Astrocyte (in vitro differentiated cells and primary cell): ENCODE measurements at regions not wholly inside any gene's neighbourhood (a gene's known extent, or its start where the extent isn't known, plus 50 kb on each side); places are given as distances from the start of the nearest gene placed in this dataset.

ENCODE experiments used
- DNase-seq: peaks from one replicate; pipeline ENCODE4 v3.0.0-alpha.2; 2010; ENCODE audit warnings: low read depth
- FAIRE-seq: peaks from 2 replicates; lab custom pipeline; 2011; peaks lifted over from hg19 to GRCh38; lab: Jason Lieb, UNC
- H2AFZ ChIP-seq: 2 replicates; pipeline ENCODE4 v1.6.0; 2012; ENCODE audit warnings: low read depth, low read length, inconsistent platforms
- H3K27ac ChIP-seq: 2 replicates; pipeline ENCODE4 v1.5.1; 2011; ENCODE audit warnings: low read depth, low read length, inconsistent platforms
- H3K27me3 ChIP-seq: 2 replicates; pipeline ENCODE4 v1.6.0; 2011; ENCODE audit warnings: low read length, inconsistent platforms; ENCODE audit not compliant: insufficient read depth
- H3K36me3 ChIP-seq: 2 replicates; pipeline ENCODE4 v1.5.1; 2011; ENCODE audit warnings: low read length, inconsistent platforms; ENCODE audit not compliant: insufficient read depth
- H3K4me1 ChIP-seq: 2 replicates; pipeline ENCODE4 v1.5.1; 2011; ENCODE audit warnings: low read length, inconsistent platforms; ENCODE audit not compliant: insufficient read depth
- H3K4me2 ChIP-seq: 2 replicates; pipeline ENCODE4 v1.6.0; 2012; ENCODE audit warnings: low read length, inconsistent platforms
- H3K4me3 ChIP-seq: 2 replicates; pipeline ENCODE4 v1.5.1; 2011; ENCODE audit warnings: low read depth, mild to moderate bottlenecking, low read length, inconsistent platforms; ENCODE audit not compliant: insufficient read depth
- H3K79me2 ChIP-seq: 2 replicates; pipeline ENCODE4 v1.6.0; 2012; ENCODE audit warnings: mild to moderate bottlenecking, low read length, inconsistent platforms; ENCODE audit not compliant: insufficient read depth
- H3K9ac ChIP-seq: 2 replicates; pipeline ENCODE4 v1.6.0; 2012; ENCODE audit warnings: mild to moderate bottlenecking, low read length, inconsistent platforms
- H3K9me3 ChIP-seq: 2 replicates; pipeline ENCODE4 v1.5.1; 2012; ENCODE audit warnings: low read depth, mild to moderate bottlenecking, low read length, inconsistent platforms; ENCODE audit not compliant: insufficient read depth
- H4K20me1 ChIP-seq: 2 replicates; pipeline ENCODE4 v1.6.0; 2012; ENCODE audit warnings: low read length, inconsistent platforms; ENCODE audit not compliant: insufficient read depth
- H3K27ac Mint-ChIP-seq: one replicate; pipeline ENCODE4 v1.8.0; 2021; ENCODE audit warnings: mild to moderate bottlenecking, mixed read lengths; ENCODE audit not compliant: unreplicated experiment
- H3K27me3 Mint-ChIP-seq: one replicate; pipeline ENCODE4 v1.8.0; 2021; ENCODE audit warnings: low read depth, mixed read lengths; ENCODE audit not compliant: unreplicated experiment
- H3K36me3 Mint-ChIP-seq: one replicate; pipeline ENCODE4 v1.8.0; 2021; ENCODE audit warnings: low read depth, mixed read lengths; ENCODE audit not compliant: unreplicated experiment
- H3K4me1 Mint-ChIP-seq: one replicate; pipeline ENCODE4 v1.8.0; 2021; ENCODE audit warnings: low read depth, mixed read lengths; ENCODE audit not compliant: unreplicated experiment
- H3K4me3 Mint-ChIP-seq: one replicate; pipeline ENCODE4 v1.8.0; 2021; ENCODE audit warnings: mild to moderate bottlenecking, moderate library complexity, mixed read lengths; ENCODE audit not compliant: unreplicated experiment
- H3K9me3 Mint-ChIP-seq: one replicate; pipeline ENCODE4 v1.8.0; 2021; ENCODE audit warnings: mild to moderate bottlenecking, mixed read lengths; ENCODE audit not compliant: unreplicated experiment
- CTCF ChIP-seq: IDR thresholded peaks from 2 replicates; pipeline ENCODE4 v1.5.1; 2011; ENCODE audit warnings: low read depth, mild to moderate bottlenecking, inconsistent platforms, low read length, moderate library complexity; ENCODE audit not compliant: insufficient read depth
- EZH2 ChIP-seq: IDR thresholded peaks from 2 replicates; pipeline ENCODE4 v1.6.1; 2012; ENCODE audit warnings: mild to moderate bottlenecking, low read length, inconsistent platforms; ENCODE audit not compliant: insufficient read depth

GRCh38 chrX:45735571-45735970, 534.9 kb upstream of the DIPK2B start:
- no peak overlapping the region for H3K9ac ChIP-seq
- no peak for TF ChIP-seq EZH2
- no peak for TF ChIP-seq CTCF
- H3K4me2 ChIP-seq = no peak overlapping the region
- H3K27me3 ChIP-seq = no peaks in the 10 kb centered on the region
- DNase-seq (no peak), FAIRE-seq (peak; percentile 97)
- no peaks in the 10 kb centered on the region for H4K20me1 ChIP-seq
- no peak overlapping the region for H3K4me3 ChIP-seq
- Mint-ChIP-seq H3K9me3 (peaks cover 2% of the 10 kb centered on the region), H3K27me3 (no peaks in the 10 kb centered on the region), H3K4me3 (no peak overlapping the region), H3K4me1 (no peaks in the 10 kb centered on the region), H3K36me3 (peaks cover 1% of the 10 kb centered on the region), H3K27ac (no peak overlapping the region)
- H3K79me2 ChIP-seq = no peaks in the 10 kb centered on the region
- H3K9me3 ChIP-seq = no peaks in the 10 kb centered on the region
- H3K36me3 ChIP-seq = no peaks in the 10 kb centered on the region
- no peak overlapping the region for H2AFZ ChIP-seq
- no peak overlapping the region for H3K27ac ChIP-seq
- H3K4me1 ChIP-seq = no peaks in the 10 kb centered on the region

GRCh38 chrX:45731448-45731847, 530.8 kb upstream of the DIPK2B start:
- Mint-ChIP-seq H3K9me3 (peaks cover 2% of the 10 kb centered on the region), H3K4me3 (no peak overlapping the region), H3K27ac (no peak overlapping the region), H3K4me1 (no peaks in the 10 kb centered on the region), H3K27me3 (no peaks in the 10 kb centered on the region), H3K36me3 (peaks cover 1% of the 10 kb centered on the region)
- no peak overlapping the region for H3K4me3 ChIP-seq
- DNase-seq (no peak), FAIRE-seq (peak; percentile 29)
- no peak overlapping the region for H2AFZ ChIP-seq
- H3K27ac ChIP-seq = no peak overlapping the region
- TF ChIP-seq EZH2 = no peak
- TF ChIP-seq CTCF = no peak
- H3K36me3 ChIP-seq = no peaks in the 10 kb centered on the region
- H4K20me1 ChIP-seq = no peaks in the 10 kb centered on the region
- no peaks in the 10 kb centered on the region for H3K79me2 ChIP-seq
- no peak overlapping the region for H3K9ac ChIP-seq
- H3K9me3 ChIP-seq = no peaks in the 10 kb centered on the region
- no peak overlapping the region for H3K4me2 ChIP-seq
- H3K27me3 ChIP-seq = no peaks in the 10 kb centered on the region
- no peaks in the 10 kb centered on the region for H3K4me1 ChIP-seq

- Histone ChIP-seq H3K27ac (no peak overlapping the region), H3K79me2 (no peaks in the 10 kb centered on the region), H2AFZ (no peak overlapping the region), H3K4me2 (no peak overlapping the region), H3K9ac (no peak overlapping the region), H3K36me3 (no peaks in the 10 kb centered on the region), H3K9me3 (no peaks in the 10 kb centered on the region), H3K27me3 (no peaks in the 10 kb centered on the region), H4K20me1 (no peaks in the 10 kb centered on the region), H3K4me1 (no peaks in the 10 kb centered on the region), H3K4me3 (no peak overlapping the region)
- peak; percentile 64 for FAIRE-seq
- Mint-ChIP-seq H3K4me1 (no peaks in the 10 kb centered on the region), H3K27me3 (no peaks in the 10 kb centered on the region), H3K27ac (no peak overlapping the region), H3K4me3 (no peak overlapping the region), H3K9me3 (no peaks in the 10 kb centered on the region), H3K36me3 (peaks cover under 1% of the 10 kb centered on the region)
- TF ChIP-seq CTCF (no peak), EZH2 (no peak)
- no peak for DNase-seq
Measured at GRCh38 chrX:45727761-45728160, 527.1 kb upstream of the DIPK2B start.
